ENCODE measurements at regions not wholly inside any gene's neighbourhood (a gene's known extent, or its start where the extent isn't known, plus 50 kb on each side); places are given as distances from the start of the nearest gene placed in this dataset.

DNA sequence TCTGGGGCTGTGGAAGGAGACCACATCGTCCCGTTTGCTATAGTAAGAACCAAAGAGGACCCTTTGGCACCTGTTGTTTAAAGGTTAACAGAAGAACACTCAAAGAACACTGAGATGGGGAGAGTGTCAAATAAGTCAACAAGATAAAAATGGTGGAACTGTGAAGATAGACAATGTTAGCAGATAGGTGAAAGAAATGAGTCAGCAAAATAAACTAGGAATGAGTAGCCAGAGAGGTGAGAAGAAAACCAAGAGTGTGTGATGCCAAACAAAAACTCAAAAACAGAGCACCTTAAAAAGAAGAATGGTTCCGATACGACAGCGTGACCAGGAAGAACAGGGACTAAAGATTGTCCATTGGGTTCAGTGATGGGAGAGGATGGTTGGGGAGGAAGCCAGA, 74.7 kb upstream of the PIWIL1 start:
- no peak overlapping the region for H3K27ac ChIP-seq (ENCODE audit: low read depth, low read length)
- H3K4me1 ChIP-seq (ENCODE audit: insufficient read depth, low read length) = peaks cover 3% of the 10 kb centered on the region; the same call in 1 of the 2 replicates
- no peak overlapping the region for H3K9ac ChIP-seq (ENCODE audit: low read depth, low read length)
- no peaks in the 10 kb centered on the region for H3K9me3 ChIP-seq (ENCODE audit: insufficient read depth, low read depth, low read length)
- H3K27me3 ChIP-seq (ENCODE audit: insufficient read depth, low read length) = peaks cover 61% of the 10 kb centered on the region
- no peaks in the 10 kb centered on the region for H3K36me3 ChIP-seq (ENCODE audit: insufficient read depth, low read length)
- no peak overlapping the region for H3K4me3 ChIP-seq (ENCODE audit: low read length)
- WGBS = 87% methylated on average over 5 of the region's 5 CpGs

GRCh38 chr12:130263996-130264395, 73.7 kb upstream of the PIWIL1 start:
- 91% methylated on average over 7 of the region's 7 CpGs for WGBS
- Histone ChIP-seq H3K9me3 (ENCODE audit: insufficient read depth, low read depth, low read length) (no peaks in the 10 kb centered on the region), H3K27ac (ENCODE audit: low read depth, low read length) (no peak overlapping the region), H3K9ac (ENCODE audit: low read depth, low read length) (no peak overlapping the region), H3K4me3 (ENCODE audit: low read length) (no peak overlapping the region), H3K4me1 (ENCODE audit: insufficient read depth, low read length) (peaks cover 3% of the 10 kb centered on the region; the same call in 1 of the 2 replicates), H3K27me3 (ENCODE audit: insufficient read depth, low read length) (peaks cover 61% of the 10 kb centered on the region), H3K36me3 (ENCODE audit: insufficient read depth, low read length) (no peaks in the 10 kb centered on the region)

- Histone ChIP-seq H3K27ac (ENCODE audit: low read depth, low read length) (no peak overlapping the region), H3K4me1 (ENCODE audit: insufficient read depth, low read length) (peaks cover 3% of the 10 kb centered on the region; the same call in 1 of the 2 replicates), H3K9ac (ENCODE audit: low read depth, low read length) (no peak overlapping the region), H3K27me3 (ENCODE audit: insufficient read depth, low read length) (peaks cover 52% of the 10 kb centered on the region), H3K4me3 (ENCODE audit: low read length) (no peak overlapping the region), H3K9me3 (ENCODE audit: insufficient read depth, low read depth, low read length) (no peaks in the 10 kb centered on the region), H3K36me3 (ENCODE audit: insufficient read depth, low read length) (no peaks in the 10 kb centered on the region)
- 45% methylated on average over 11 of the region's 11 CpGs for WGBS
These were observed 70.9 kb upstream of the PIWIL1 start for GRCh38 chr12:130266751-130267150.

DNA sequence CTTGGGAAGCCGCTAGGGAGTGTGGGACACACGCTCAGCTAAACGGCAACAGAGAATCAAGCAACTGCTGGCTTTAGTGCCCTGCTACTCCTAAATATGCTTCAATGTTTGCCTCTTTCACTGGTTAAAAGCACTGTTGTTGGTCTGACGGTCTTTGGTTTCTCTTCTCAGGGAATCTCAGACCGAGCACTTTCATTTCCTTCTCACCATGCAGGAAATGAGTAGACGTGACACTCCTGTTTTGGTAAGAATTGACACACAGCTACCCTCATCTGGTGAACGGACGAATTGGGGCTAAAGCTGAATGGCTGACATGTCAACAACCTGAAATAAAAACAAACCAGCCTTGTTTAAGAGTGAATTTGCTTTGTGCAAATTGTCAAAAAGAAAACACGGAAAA, 57.5 kb upstream of the PIWIL1 start:
- H3K9me3 ChIP-seq (ENCODE audit: insufficient read depth, low read depth, low read length) = peaks cover 10% of the 10 kb centered on the region; the same call in 1 of the 2 replicates
- no peaks in the 10 kb centered on the region for H3K36me3 ChIP-seq (ENCODE audit: insufficient read depth, low read length)
- WGBS = 74% methylated on average over 9 of the region's 9 CpGs
- H3K4me3 ChIP-seq (ENCODE audit: low read length) = no peak overlapping the region
- H3K27ac ChIP-seq (ENCODE audit: low read depth, low read length) = no peak overlapping the region
- H3K9ac ChIP-seq (ENCODE audit: low read depth, low read length) = no peak overlapping the region
- peaks cover 3% of the 10 kb centered on the region; the same call in 1 of the 2 replicates for H3K4me1 ChIP-seq (ENCODE audit: insufficient read depth, low read length)
- H3K27me3 ChIP-seq (ENCODE audit: insufficient read depth, low read length) = no peaks in the 10 kb centered on the region; the same call in none of the 2 replicates

DNA sequence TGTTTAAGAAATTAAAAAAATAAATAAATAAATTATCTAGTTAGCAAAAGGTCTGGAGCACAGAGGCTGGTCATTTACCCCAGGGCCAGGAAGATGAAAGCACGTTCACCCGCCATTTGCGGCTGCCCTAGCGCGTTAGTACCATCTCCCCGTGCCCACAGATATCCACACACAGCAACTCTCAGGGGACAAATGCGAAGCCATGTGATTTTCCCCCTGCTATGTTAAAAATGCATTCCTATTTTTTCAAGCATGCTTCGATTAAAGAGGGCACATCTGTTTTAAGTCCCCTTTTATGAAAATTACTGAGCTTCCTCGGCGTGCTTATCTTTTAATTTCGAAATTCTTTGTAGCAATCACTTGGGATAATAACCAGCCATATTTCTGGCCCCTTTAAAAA, 56.9 kb upstream of the PIWIL1 start:
- Histone ChIP-seq H3K27ac (ENCODE audit: low read depth, low read length) (no peak overlapping the region), H3K36me3 (ENCODE audit: insufficient read depth, low read length) (no peaks in the 10 kb centered on the region), H3K4me1 (ENCODE audit: insufficient read depth, low read length) (peaks cover 3% of the 10 kb centered on the region; the same call in 1 of the 2 replicates), H3K4me3 (ENCODE audit: low read length) (no peak overlapping the region), H3K9ac (ENCODE audit: low read depth, low read length) (no peak overlapping the region), H3K27me3 (ENCODE audit: insufficient read depth, low read length) (no peaks in the 10 kb centered on the region; the same call in 1 of the 2 replicates), H3K9me3 (ENCODE audit: insufficient read depth, low read depth, low read length) (peaks cover 12% of the 10 kb centered on the region; the same call in 1 of the 2 replicates)
- 92% methylated on average over 11 of the region's 11 CpGs for WGBS

DNA sequence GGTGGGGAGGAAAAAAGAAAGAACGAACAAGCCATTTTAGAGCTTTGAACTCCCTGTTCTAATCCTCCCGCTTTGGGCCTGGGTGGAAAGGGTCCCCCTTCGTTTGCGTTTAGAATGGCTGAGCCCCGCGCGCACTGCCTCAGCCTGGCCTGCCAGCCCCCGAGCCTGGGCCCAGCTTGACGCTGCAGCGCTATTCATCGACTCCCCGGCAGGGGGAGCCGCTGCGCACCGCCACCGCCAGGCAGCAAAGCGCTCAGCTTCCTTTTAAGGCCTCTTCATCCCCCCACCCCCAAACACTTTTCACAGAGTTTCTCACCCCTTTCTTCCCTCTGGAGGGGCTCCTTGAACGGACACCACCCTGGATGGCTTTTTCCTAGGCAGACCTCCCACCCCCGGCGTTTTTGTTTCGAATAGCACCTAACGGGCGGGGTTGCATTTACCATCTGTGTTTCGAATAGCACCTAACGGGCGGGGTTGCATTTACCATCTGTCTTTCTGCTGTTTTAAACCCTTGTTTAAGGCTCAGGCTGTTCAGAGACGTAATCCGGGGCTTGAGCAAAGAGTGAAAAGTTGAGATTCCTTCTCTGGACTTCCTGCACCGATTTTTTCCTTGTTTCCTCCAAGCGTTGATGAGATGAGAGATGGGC, 56.4 kb upstream of the PIWIL1 start:
- H3K4me1 ChIP-seq (ENCODE audit: insufficient read depth, low read length) = peaks cover 3% of the 10 kb centered on the region; the same call in 1 of the 2 replicates
- H3K27me3 ChIP-seq (ENCODE audit: insufficient read depth, low read length) = no peaks in the 10 kb centered on the region; the same call in 1 of the 2 replicates
- no peaks in the 10 kb centered on the region for H3K36me3 ChIP-seq (ENCODE audit: insufficient read depth, low read length)
- 38% methylated on average over 30 of the region's 30 CpGs for WGBS
- no peak overlapping the region for H3K27ac ChIP-seq (ENCODE audit: low read depth, low read length)
- no peak overlapping the region for H3K4me3 ChIP-seq (ENCODE audit: low read length)
- peaks cover 12% of the 10 kb centered on the region; the same call in 1 of the 2 replicates for H3K9me3 ChIP-seq (ENCODE audit: insufficient read depth, low read depth, low read length)
- no peak overlapping the region for H3K9ac ChIP-seq (ENCODE audit: low read depth, low read length)

DNA sequence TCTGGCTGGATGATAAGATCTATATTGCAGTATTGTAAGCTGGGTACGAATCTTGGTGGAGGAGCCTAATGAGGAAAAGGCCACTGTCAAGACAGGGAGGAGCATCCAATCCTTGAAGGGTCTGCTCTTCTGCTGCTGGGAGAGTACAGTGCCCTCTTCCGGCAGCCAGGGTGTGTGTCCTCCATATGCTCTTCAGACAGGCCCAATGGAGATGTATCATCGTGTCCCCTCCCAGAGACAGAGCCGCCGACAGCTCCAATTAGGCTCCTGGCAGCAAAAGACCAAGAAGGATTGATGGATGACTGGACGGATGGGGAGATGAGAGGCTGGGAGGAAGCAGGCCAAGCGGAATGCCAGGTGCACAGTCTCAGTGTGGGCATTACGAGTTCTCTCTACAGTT, 51.6 kb upstream of the PIWIL1 start:
- no peak overlapping the region for H3K9ac ChIP-seq (ENCODE audit: low read depth, low read length)
- no peak overlapping the region for H3K27ac ChIP-seq (ENCODE audit: low read depth, low read length)
- peaks cover 20% of the 10 kb centered on the region; the same call in 1 of the 2 replicates for H3K9me3 ChIP-seq (ENCODE audit: insufficient read depth, low read depth, low read length)
- no peaks in the 10 kb centered on the region for H3K4me1 ChIP-seq (ENCODE audit: insufficient read depth, low read length)
- no peaks in the 10 kb centered on the region for H3K36me3 ChIP-seq (ENCODE audit: insufficient read depth, low read length)
- no peak overlapping the region for H3K4me3 ChIP-seq (ENCODE audit: low read length)
- 77% methylated on average over 8 of the region's 8 CpGs for WGBS
- H3K27me3 ChIP-seq (ENCODE audit: insufficient read depth, low read length) = no peaks in the 10 kb centered on the region

DNA sequence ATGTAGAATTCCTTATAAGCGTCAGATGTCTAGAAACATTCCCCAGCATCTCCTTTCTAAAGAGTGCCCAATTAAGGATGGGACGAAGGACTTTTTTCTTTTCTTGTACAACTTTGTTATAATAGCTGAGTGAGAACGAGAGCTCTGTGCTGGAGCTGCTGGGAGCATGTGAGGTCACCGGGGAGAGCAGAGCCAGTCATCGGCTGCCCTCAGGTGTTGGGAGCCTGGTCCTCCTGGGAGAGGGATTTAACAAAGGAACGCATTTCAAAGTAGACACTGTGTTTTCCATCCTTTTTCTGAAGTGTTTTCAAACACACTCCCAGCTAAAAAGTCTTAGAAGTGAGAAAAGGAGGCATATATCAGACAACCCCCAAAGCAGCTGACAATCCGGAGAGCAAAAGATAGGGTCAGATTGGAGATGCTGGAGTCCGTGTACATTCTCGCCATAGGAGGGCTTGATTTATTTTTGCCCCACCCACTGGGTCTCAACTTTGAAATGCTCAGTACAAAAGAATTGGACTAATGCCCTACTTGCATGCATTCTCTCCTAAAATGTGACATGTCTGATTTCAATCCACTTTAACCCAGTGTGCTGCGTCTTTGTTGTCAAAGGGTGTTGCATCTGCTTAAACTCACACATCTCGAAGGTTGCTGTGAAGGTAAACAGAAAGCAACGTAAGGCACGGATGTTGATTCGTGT, 50.8 kb upstream of the PIWIL1 start:
- WGBS = 84% methylated on average over 14 of the region's 14 CpGs
- H3K9ac ChIP-seq (ENCODE audit: low read depth, low read length) = no peak overlapping the region
- H3K9me3 ChIP-seq (ENCODE audit: insufficient read depth, low read depth, low read length) = peaks cover 20% of the 10 kb centered on the region; the same call in 1 of the 2 replicates
- H3K27ac ChIP-seq (ENCODE audit: low read depth, low read length) = no peak overlapping the region
- H3K27me3 ChIP-seq (ENCODE audit: insufficient read depth, low read length) = no peaks in the 10 kb centered on the region
- H3K4me1 ChIP-seq (ENCODE audit: insufficient read depth, low read length) = no peaks in the 10 kb centered on the region
- H3K4me3 ChIP-seq (ENCODE audit: low read length) = no peak overlapping the region
- H3K36me3 ChIP-seq (ENCODE audit: insufficient read depth, low read length) = no peaks in the 10 kb centered on the region
